ENCODE measurements at regions not wholly inside any gene's neighbourhood (a gene's known extent, or its start where the extent isn't known, plus 50 kb on each side); places are given as distances from the start of the nearest gene placed in this dataset.

GRCh38 chr19:30276883-30277280 lies 95.3 kb upstream of the ZNF536 start:
- no peak for TF ChIP-seq CTCF (IDR thresholded peaks at IDR 0.05)
- no peak for DNase-seq
- intact Hi-C loops (cut with DNase I; ENCODE audit: low total_unique reads) = no loop called here
- peaks cover 0 to 12% (median 11%) of the 10 kb centered on the region in 3 donors for H3K9me3 ChIP-seq
- H3K27ac ChIP-seq = no peak overlapping the region
- H3K36me3 ChIP-seq = no peaks in the 10 kb centered on the region
- H3K4me3 ChIP-seq = no peak overlapping the region
- peaks cover 0 to 13% of the 10 kb centered on the region in 2 donors for H3K27me3 ChIP-seq
- H3K4me1 ChIP-seq = no peaks in the 10 kb centered on the region

GRCh38 chr19:30277941-30278881 lies 94.0 kb upstream of the ZNF536 start:
- intact Hi-C loops (cut with DNase I; ENCODE audit: low total_unique reads) = no loop called here
- no peak overlapping the region for H3K4me3 ChIP-seq
- no peak for DNase-seq
- no peaks in the 10 kb centered on the region for H3K4me1 ChIP-seq
- no peak overlapping the region for H3K27ac ChIP-seq
- H3K9me3 ChIP-seq = peaks cover 0 to 4% (median 3%) of the 10 kb centered on the region in 3 donors
- H3K27me3 ChIP-seq = peaks cover 0 to 13% of the 10 kb centered on the region in 2 donors
- no peak for TF ChIP-seq CTCF (IDR thresholded peaks at IDR 0.05)
- H3K36me3 ChIP-seq = no peaks in the 10 kb centered on the region

- intact Hi-C loops (cut with DNase I; ENCODE audit: low total_unique reads) = no loop called here
- Histone ChIP-seq H3K27me3 (peaks cover 0 to 13% of the 10 kb centered on the region in 2 donors), H3K9me3 (no peaks in the 10 kb centered on the region), H3K4me1 (no peaks in the 10 kb centered on the region), H3K36me3 (no peaks in the 10 kb centered on the region), H3K27ac (no peak overlapping the region), H3K4me3 (no peak overlapping the region)
- no peak for TF ChIP-seq CTCF (IDR thresholded peaks at IDR 0.05)
- no peak for DNase-seq
These were observed 93.3 kb upstream of the ZNF536 start for GRCh38 chr19:30278882-30279254.

GRCh38 chr19:30280018-30280417 lies 92.2 kb upstream of the ZNF536 start:
- no peaks in the 10 kb centered on the region for H3K4me1 ChIP-seq
- intact Hi-C loops (cut with DNase I; ENCODE audit: low total_unique reads) = no loop called here

GRCh38 chr19:30281906-30282305 lies 90.3 kb upstream of the ZNF536 start:
- no peaks in the 10 kb centered on the region for H3K36me3 ChIP-seq
- H3K27ac ChIP-seq = no peak overlapping the region
- no peaks in the 10 kb centered on the region for H3K4me1 ChIP-seq
- H3K27me3 ChIP-seq = peaks cover 0 to 13% of the 10 kb centered on the region in 2 donors
- no peak overlapping the region for H3K4me3 ChIP-seq
- intact Hi-C loops (cut with DNase I; ENCODE audit: low total_unique reads) = no loop called here
- no peak for DNase-seq
- TF ChIP-seq CTCF (IDR thresholded peaks at IDR 0.05) = no peak
- no peaks in the 10 kb centered on the region for H3K9me3 ChIP-seq

More at GRCh38 chr19:30280018-30280417, 92.2 kb upstream of the ZNF536 start:
- no peak for DNase-seq
- Histone ChIP-seq H3K27me3 (peaks cover 0 to 13% of the 10 kb centered on the region in 2 donors), H3K4me3 (no peak overlapping the region), H3K36me3 (no peaks in the 10 kb centered on the region), H3K27ac (no peak overlapping the region), H3K9me3 (no peaks in the 10 kb centered on the region)
- TF ChIP-seq CTCF (IDR thresholded peaks at IDR 0.05) = no peak

Data from tibial artery (tissue), 4 donors.